Natural killer cell (primary cell): ENCODE measurements at regions not wholly inside any gene's neighbourhood (a gene's known extent, or its start where the extent isn't known, plus 50 kb on each side); places are given as distances from the start of the nearest gene placed in this dataset.
A peak's percentile ranks its signal among the peaks of the same experiment; 100 is the strongest.

Experiments used
- ATAC-seq, 3 donors: fragments of 150-1000 bp in 2 of 3; fragments of 200-7000 bp in 1 of 3; cut with Tn5 transposase; 1 replicate in 1 of 3; 2 replicates in 2 of 3; pipeline ENCODE4 v1.10.0; 2021; ENCODE audit warnings: mild to moderate bottlenecking in 2 of 3, moderate library complexity in 2 of 3
- DNase-seq, 2 donors: peaks; one replicate each; pipeline versions ENCODE4 v3.0.0 to v3.0.0-alpha.2; 2013 to 2021; ENCODE audit warnings: mixed read lengths in 1 of 2
- H3K27ac ChIP-seq: one replicate; pipeline ENCODE4 v1.5.1; 2013; ENCODE audit warnings: mild to moderate bottlenecking, low read length
- H3K27me3 ChIP-seq: one replicate; pipeline ENCODE4 v1.6.1; 2013; ENCODE audit warnings: low read length; ENCODE audit not compliant: control insufficient read depth, insufficient read depth
- H3K36me3 ChIP-seq: one replicate; pipeline ENCODE4 v1.6.1; 2013; ENCODE audit warnings: low read length; ENCODE audit not compliant: control insufficient read depth, insufficient read depth
- H3K4me1 ChIP-seq: one replicate; pipeline ENCODE4 v1.6.1; 2013; ENCODE audit warnings: low read length; ENCODE audit not compliant: control insufficient read depth, insufficient read depth
- H3K4me3 ChIP-seq: one replicate; pipeline ENCODE4 v1.5.1; 2013; ENCODE audit warnings: low read length
- H3K9me3 ChIP-seq: one replicate; pipeline ENCODE4 v1.6.1; 2013; ENCODE audit warnings: low read length; ENCODE audit not compliant: control insufficient read depth, insufficient read depth
- H3K27ac Mint-ChIP-seq, 2 donors: one replicate each; pipeline ENCODE4 v1.8.0; 2022; ENCODE audit warnings: mild to moderate bottlenecking in 2 of 2, mixed read lengths in 2 of 2, moderate library complexity in 1 of 2
- H3K27me3 Mint-ChIP-seq, 2 donors: one replicate each; pipeline ENCODE4 v1.8.0; 2022; ENCODE audit warnings: low read depth in 2 of 2, mixed read lengths in 2 of 2
- H3K36me3 Mint-ChIP-seq: one replicate; pipeline ENCODE4 v1.8.0; 2022; ENCODE audit warnings: mixed read lengths
- H3K4me1 Mint-ChIP-seq, 2 donors: one replicate each; pipeline ENCODE4 v1.8.0; 2022; ENCODE audit warnings: mixed read lengths in 2 of 2
- H3K4me3 Mint-ChIP-seq: one replicate; pipeline ENCODE4 v1.8.0; 2022; ENCODE audit warnings: mild to moderate bottlenecking, moderate library complexity, mixed read lengths
- H3K9me3 Mint-ChIP-seq, 2 donors: one replicate each; pipeline ENCODE4 v1.8.0; 2022; ENCODE audit warnings: mixed read lengths in 2 of 2
- CTCF ChIP-seq: fragments of 200-600 bp; IDR thresholded peaks from one replicate; pipeline ENCODE4 v1.8.0; 2022; ENCODE audit warnings: antibody characterized with exemption
- WGBS: methylation state at CpG from one replicate; pipeline ENCODE4 v1.1.7; 2013; ENCODE audit warnings: missing lambda C conversion rate; ENCODE audit not compliant: insufficient coverage; 5-methylcytosine and 5-hydroxymethylcytosine counted together
- intact Hi-C: fragments of 100-400 bp; cut with micrococcal nuclease; formaldehyde crosslinking; loops from one replicate; pipeline ENCODE4 v1.14.2; 2022

- no peak for ATAC-seq
- Histone ChIP-seq H3K4me3 (no peak overlapping the region), H3K4me1 (peaks cover 14% of the 10 kb centered on the region), H3K9me3 (no peaks in the 10 kb centered on the region), H3K36me3 (no peaks in the 10 kb centered on the region), H3K27ac (no peak overlapping the region), H3K27me3 (no peaks in the 10 kb centered on the region)
- Mint-ChIP-seq H3K4me1 (peaks cover 45 to 48% of the 10 kb centered on the region in 2 donors), H3K4me3 (no peak overlapping the region), H3K36me3 (peaks cover 2% of the 10 kb centered on the region), H3K27me3 (no peaks in the 10 kb centered on the region), H3K27ac (peak overlapping the region in 1 of 2 donors; percentile 54), H3K9me3 (peaks cover 2 to 3% of the 10 kb centered on the region in 2 donors)
- TF ChIP-seq CTCF: no peak
- intact Hi-C loops: no loop called here
- no peak for DNase-seq
- 75% methylated on average over 4 of the region's 4 CpGs for WGBS
Observed at GRCh38 chr5:40355846-40356245, 323.9 kb upstream of the PTGER4 start.

GRCh38 chr5:40355181-40355580 lies 324.5 kb upstream of the PTGER4 start:
- Mint-ChIP-seq H3K4me3 (no peak overlapping the region), H3K9me3 (peaks cover 2 to 7% of the 10 kb centered on the region in 2 donors), H3K36me3 (peaks cover 9% of the 10 kb centered on the region), H3K27ac (peak overlapping the region in 1 of 2 donors; percentile 54), H3K4me1 (peaks cover 38 to 42% of the 10 kb centered on the region in 2 donors), H3K27me3 (no peaks in the 10 kb centered on the region)
- no peak for ATAC-seq
- 75% methylated on average over 6 of the region's 6 CpGs for WGBS
- Histone ChIP-seq H3K4me3 (no peak overlapping the region), H3K27ac (no peak overlapping the region), H3K4me1 (peaks cover 14% of the 10 kb centered on the region), H3K36me3 (no peaks in the 10 kb centered on the region), H3K9me3 (no peaks in the 10 kb centered on the region), H3K27me3 (no peaks in the 10 kb centered on the region)
- intact Hi-C loops: no loop called here
- DNase-seq: no peak
- no peak for TF ChIP-seq CTCF

- H3K4me3 ChIP-seq: no peak overlapping the region
- intact Hi-C loops: no loop called here
- peaks cover 2% of the 10 kb centered on the region for H3K9me3 ChIP-seq
- Mint-ChIP-seq H3K9me3 (peaks cover 6 to 15% of the 10 kb centered on the region in 2 donors), H3K27ac (no peak overlapping the region), H3K27me3 (no peaks in the 10 kb centered on the region), H3K4me3 (no peak overlapping the region), H3K36me3 (peaks cover 19% of the 10 kb centered on the region), H3K4me1 (peaks cover 28 to 32% of the 10 kb centered on the region in 2 donors)
- TF ChIP-seq CTCF: no peak
- DNase-seq (no peak), ATAC-seq (no peak)
- WGBS: 95% methylated on average over 5 of the region's 5 CpGs
- peaks cover 8% of the 10 kb centered on the region for H3K4me1 ChIP-seq
- no peaks in the 10 kb centered on the region for H3K36me3 ChIP-seq
- H3K27ac ChIP-seq: no peak overlapping the region
- no peaks in the 10 kb centered on the region for H3K27me3 ChIP-seq
Observed at GRCh38 chr5:40354171-40354570, 325.5 kb upstream of the PTGER4 start.

GRCh38 chr5:40353442-40353841 lies 326.3 kb upstream of the PTGER4 start:
- no peak for DNase-seq
- intact Hi-C loops: no loop called here
- no peak overlapping the region for H3K4me3 ChIP-seq
- H3K36me3 ChIP-seq: no peaks in the 10 kb centered on the region
- Mint-ChIP-seq H3K4me1 (peaks cover 21 to 24% of the 10 kb centered on the region in 2 donors), H3K27me3 (no peaks in the 10 kb centered on the region), H3K9me3 (peaks cover 6 to 18% of the 10 kb centered on the region in 2 donors), H3K4me3 (no peak overlapping the region), H3K27ac (no peak overlapping the region), H3K36me3 (peaks cover 21% of the 10 kb centered on the region)
- no peak for ATAC-seq
- peaks cover 5% of the 10 kb centered on the region for H3K9me3 ChIP-seq
- WGBS: 97% methylated on average over 3 of the region's 3 CpGs
- H3K27ac ChIP-seq: no peak overlapping the region
- no peaks in the 10 kb centered on the region for H3K27me3 ChIP-seq
- peaks cover 8% of the 10 kb centered on the region for H3K4me1 ChIP-seq
- TF ChIP-seq CTCF: no peak
